Gastrocnemius medialis (tissue), 4 donors: ENCODE measurements at regions not wholly inside any gene's neighbourhood (a gene's known extent, or its start where the extent isn't known, plus 50 kb on each side); places are given as distances from the start of the nearest gene placed in this dataset.

Experiments
- POLR2A ChIP-seq, 2 donors: fragments of 450-650 bp; IDR thresholded peaks; one replicate each; pipeline ENCODE4 v1.6.1; 2017; ENCODE audit warnings: antibody characterized with exemption in 2 of 2, mild to moderate bottlenecking in 2 of 2, moderate library complexity in 2 of 2
- TF ChIP-seq, protein P1 (sequence below), 5 experiments: fragments of 450-650 bp in 3 of 5; fragments of 200-600 bp in 2 of 5; sonication (generic) in 2 of 5; IDR thresholded peaks in 4 of 5; conservative IDR thresholded peaks in 1 of 5; 1 replicate in 4 of 5; 2 replicates in 1 of 5; pipeline ENCODE4 v1.5.1; 2016 to 2019; ENCODE audit warnings: antibody characterized with exemption in 5 of 5, mild to moderate bottlenecking in 3 of 5, moderate library complexity in 3 of 5

- TF ChIP-seq POLR2A (IDR thresholded peaks at IDR 0.05), result no peak
- TF ChIP-seq, protein P1, sequence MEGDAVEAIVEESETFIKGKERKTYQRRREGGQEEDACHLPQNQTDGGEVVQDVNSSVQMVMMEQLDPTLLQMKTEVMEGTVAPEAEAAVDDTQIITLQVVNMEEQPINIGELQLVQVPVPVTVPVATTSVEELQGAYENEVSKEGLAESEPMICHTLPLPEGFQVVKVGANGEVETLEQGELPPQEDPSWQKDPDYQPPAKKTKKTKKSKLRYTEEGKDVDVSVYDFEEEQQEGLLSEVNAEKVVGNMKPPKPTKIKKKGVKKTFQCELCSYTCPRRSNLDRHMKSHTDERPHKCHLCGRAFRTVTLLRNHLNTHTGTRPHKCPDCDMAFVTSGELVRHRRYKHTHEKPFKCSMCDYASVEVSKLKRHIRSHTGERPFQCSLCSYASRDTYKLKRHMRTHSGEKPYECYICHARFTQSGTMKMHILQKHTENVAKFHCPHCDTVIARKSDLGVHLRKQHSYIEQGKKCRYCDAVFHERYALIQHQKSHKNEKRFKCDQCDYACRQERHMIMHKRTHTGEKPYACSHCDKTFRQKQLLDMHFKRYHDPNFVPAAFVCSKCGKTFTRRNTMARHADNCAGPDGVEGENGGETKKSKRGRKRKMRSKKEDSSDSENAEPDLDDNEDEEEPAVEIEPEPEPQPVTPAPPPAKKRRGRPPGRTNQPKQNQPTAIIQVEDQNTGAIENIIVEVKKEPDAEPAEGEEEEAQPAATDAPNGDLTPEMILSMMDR (IDR thresholded peaks at IDR 0.05 in 4 of 5, conservative IDR thresholded peaks at IDR 0.05 in 1 of 5), result no peak
These were observed 333.5 kb downstream of the TSHZ3 start for GRCh38 chr19:31015778-31016177.
